Activated naive CD8-positive, alpha-beta T cell treated with anti-CD3 and anti-CD28 coated beads for 36 hours (primary cell): ENCODE measurements at regions not wholly inside any gene's neighbourhood (a gene's known extent, or its start where the extent isn't known, plus 50 kb on each side); places are given as distances from the start of the nearest gene placed in this dataset.

ENCODE experiments used
- DNase-seq: peaks from one replicate; pipeline ENCODE4 v3.0.0; 2021
- H3K27ac Mint-ChIP-seq: one replicate; pipeline ENCODE4 v1.8.0; 2022; ENCODE audit warnings: mild to moderate bottlenecking, moderate library complexity, mixed read lengths
- H3K27me3 Mint-ChIP-seq: one replicate; pipeline ENCODE4 v1.8.0; 2022; ENCODE audit warnings: mild to moderate bottlenecking, mixed read lengths
- H3K36me3 Mint-ChIP-seq: one replicate; pipeline ENCODE4 v1.8.0; 2021; ENCODE audit warnings: mild to moderate bottlenecking, mixed read lengths
- H3K4me1 Mint-ChIP-seq: one replicate; pipeline ENCODE4 v1.8.0; 2021; ENCODE audit warnings: mixed read lengths
- H3K4me3 Mint-ChIP-seq: one replicate; pipeline ENCODE4 v1.8.0; 2022; ENCODE audit warnings: mild to moderate bottlenecking, moderate library complexity, mixed read lengths
- H3K9me3 Mint-ChIP-seq: one replicate; pipeline ENCODE4 v1.8.0; 2022; ENCODE audit warnings: mixed read lengths

- peaks cover 1% of the 10 kb centered on the region for H3K9me3 Mint-ChIP-seq
- DNase-seq = no peak
- peaks cover 4% of the 10 kb centered on the region for H3K27me3 Mint-ChIP-seq
- no peak overlapping the region for H3K4me3 Mint-ChIP-seq
- no peak overlapping the region for H3K27ac Mint-ChIP-seq
- no peaks in the 10 kb centered on the region for H3K36me3 Mint-ChIP-seq
- no peaks in the 10 kb centered on the region for H3K4me1 Mint-ChIP-seq
Measured at GRCh38 chr11:109147726-109148125, 274.3 kb upstream of the C11orf87 start.

GRCh38 chr11:109148669-109149068 lies 273.3 kb upstream of the C11orf87 start:
- Mint-ChIP-seq H3K27ac (no peak overlapping the region), H3K36me3 (no peaks in the 10 kb centered on the region), H3K4me3 (no peak overlapping the region), H3K9me3 (peaks cover 2% of the 10 kb centered on the region), H3K4me1 (no peaks in the 10 kb centered on the region), H3K27me3 (peaks cover 5% of the 10 kb centered on the region)
- no peak for DNase-seq

- H3K9me3 Mint-ChIP-seq = peaks cover 3% of the 10 kb centered on the region
- no peaks in the 10 kb centered on the region for H3K36me3 Mint-ChIP-seq
- peaks cover 5% of the 10 kb centered on the region for H3K27me3 Mint-ChIP-seq
Measured at GRCh38 chr11:109150581-109150980, 271.4 kb upstream of the C11orf87 start.

GRCh38 chr11:109153836-109154235 lies 268.2 kb upstream of the C11orf87 start:
- H3K36me3 Mint-ChIP-seq = no peaks in the 10 kb centered on the region
- no peaks in the 10 kb centered on the region for H3K4me1 Mint-ChIP-seq
- H3K27me3 Mint-ChIP-seq = peaks cover 5% of the 10 kb centered on the region
- H3K4me3 Mint-ChIP-seq = no peak overlapping the region
- DNase-seq = no peak
- H3K9me3 Mint-ChIP-seq = peaks cover 9% of the 10 kb centered on the region
- no peak overlapping the region for H3K27ac Mint-ChIP-seq

More at GRCh38 chr11:109150581-109150980, 271.4 kb upstream of the C11orf87 start:
- H3K27ac Mint-ChIP-seq = no peak overlapping the region
- no peak overlapping the region for H3K4me3 Mint-ChIP-seq
- H3K4me1 Mint-ChIP-seq = no peaks in the 10 kb centered on the region
- no peak for DNase-seq

GRCh38 chr11:109155291-109155690 lies 266.7 kb upstream of the C11orf87 start:
- Mint-ChIP-seq H3K4me3 (no peak overlapping the region), H3K27me3 (peaks cover 5% of the 10 kb centered on the region), H3K36me3 (no peaks in the 10 kb centered on the region), H3K4me1 (no peaks in the 10 kb centered on the region), H3K27ac (no peak overlapping the region), H3K9me3 (peaks cover 11% of the 10 kb centered on the region)
- no peak for DNase-seq

- Mint-ChIP-seq H3K4me3 (no peak overlapping the region), H3K36me3 (no peaks in the 10 kb centered on the region), H3K27ac (no peak overlapping the region), H3K9me3 (peaks cover 3% of the 10 kb centered on the region), H3K27me3 (no peaks in the 10 kb centered on the region), H3K4me1 (no peaks in the 10 kb centered on the region)
- DNase-seq = no peak
Measured at GRCh38 chr11:109165035-109165434, 257.0 kb upstream of the C11orf87 start.

- Mint-ChIP-seq H3K27me3 (no peaks in the 10 kb centered on the region), H3K36me3 (no peaks in the 10 kb centered on the region), H3K9me3 (no peaks in the 10 kb centered on the region), H3K27ac (no peak overlapping the region), H3K4me3 (no peak overlapping the region), H3K4me1 (no peaks in the 10 kb centered on the region)
- DNase-seq = no peak
Measured at GRCh38 chr11:109166441-109166840, 255.5 kb upstream of the C11orf87 start.

GRCh38 chr11:109173504-109173903 lies 248.5 kb upstream of the C11orf87 start:
- no peak for DNase-seq
- H3K9me3 Mint-ChIP-seq = no peaks in the 10 kb centered on the region
- H3K27ac Mint-ChIP-seq = no peak overlapping the region

GRCh38 chr11:109184376-109184775 lies 237.6 kb upstream of the C11orf87 start:
- H3K4me3 Mint-ChIP-seq = no peak overlapping the region
- no peaks in the 10 kb centered on the region for H3K36me3 Mint-ChIP-seq
- no peak for DNase-seq
- H3K27me3 Mint-ChIP-seq = no peaks in the 10 kb centered on the region
- H3K4me1 Mint-ChIP-seq = no peaks in the 10 kb centered on the region
- H3K9me3 Mint-ChIP-seq = peaks cover 9% of the 10 kb centered on the region
- H3K27ac Mint-ChIP-seq = no peak overlapping the region

More at GRCh38 chr11:109173504-109173903, 248.5 kb upstream of the C11orf87 start:
- Mint-ChIP-seq H3K27me3 (no peaks in the 10 kb centered on the region), H3K4me1 (no peaks in the 10 kb centered on the region), H3K4me3 (no peak overlapping the region), H3K36me3 (no peaks in the 10 kb centered on the region)

- no peaks in the 10 kb centered on the region for H3K27me3 Mint-ChIP-seq
Measured at GRCh38 chr11:109192864-109193263, 229.1 kb upstream of the C11orf87 start.

GRCh38 chr11:109193880-109194279 lies 228.1 kb upstream of the C11orf87 start:
- no peaks in the 10 kb centered on the region for H3K36me3 Mint-ChIP-seq
- H3K4me3 Mint-ChIP-seq = no peak overlapping the region
- H3K9me3 Mint-ChIP-seq = peaks cover 18% of the 10 kb centered on the region
- no peak overlapping the region for H3K27ac Mint-ChIP-seq
- H3K4me1 Mint-ChIP-seq = no peaks in the 10 kb centered on the region
- H3K27me3 Mint-ChIP-seq = no peaks in the 10 kb centered on the region
- DNase-seq = no peak

More at GRCh38 chr11:109192864-109193263, 229.1 kb upstream of the C11orf87 start:
- Mint-ChIP-seq H3K27ac (no peak overlapping the region), H3K36me3 (no peaks in the 10 kb centered on the region), H3K4me1 (no peaks in the 10 kb centered on the region), H3K9me3 (peaks cover 18% of the 10 kb centered on the region), H3K4me3 (no peak overlapping the region)
- DNase-seq = no peak

GRCh38 chr11:109196016-109196415 lies 226.0 kb upstream of the C11orf87 start:
- no peak for DNase-seq
- H3K9me3 Mint-ChIP-seq = peaks cover 9% of the 10 kb centered on the region
- H3K36me3 Mint-ChIP-seq = no peaks in the 10 kb centered on the region
- no peaks in the 10 kb centered on the region for H3K27me3 Mint-ChIP-seq
- H3K4me1 Mint-ChIP-seq = no peaks in the 10 kb centered on the region
- no peak overlapping the region for H3K4me3 Mint-ChIP-seq
- H3K27ac Mint-ChIP-seq = no peak overlapping the region

- Mint-ChIP-seq H3K9me3 (no peaks in the 10 kb centered on the region), H3K27ac (no peak overlapping the region), H3K4me3 (no peak overlapping the region), H3K36me3 (no peaks in the 10 kb centered on the region), H3K27me3 (no peaks in the 10 kb centered on the region), H3K4me1 (no peaks in the 10 kb centered on the region)
- no peak for DNase-seq
Measured at GRCh38 chr11:109197656-109198055, 224.3 kb upstream of the C11orf87 start.

GRCh38 chr11:109203176-109203575 lies 218.8 kb upstream of the C11orf87 start:
- Mint-ChIP-seq H3K4me3 (no peak overlapping the region), H3K4me1 (no peaks in the 10 kb centered on the region)

GRCh38 chr11:109205312-109205711 lies 216.7 kb upstream of the C11orf87 start:
- Mint-ChIP-seq H3K36me3 (no peaks in the 10 kb centered on the region), H3K27me3 (no peaks in the 10 kb centered on the region), H3K4me3 (no peak overlapping the region), H3K27ac (no peak overlapping the region), H3K4me1 (no peaks in the 10 kb centered on the region), H3K9me3 (peaks cover 5% of the 10 kb centered on the region)
- DNase-seq = no peak

More at GRCh38 chr11:109203176-109203575, 218.8 kb upstream of the C11orf87 start:
- Mint-ChIP-seq H3K36me3 (no peaks in the 10 kb centered on the region), H3K27ac (no peak overlapping the region), H3K9me3 (peaks cover 5% of the 10 kb centered on the region), H3K27me3 (no peaks in the 10 kb centered on the region)
- DNase-seq = no peak

- Mint-ChIP-seq H3K4me1 (no peaks in the 10 kb centered on the region), H3K27me3 (no peaks in the 10 kb centered on the region), H3K4me3 (no peak overlapping the region), H3K9me3 (peaks cover 5% of the 10 kb centered on the region), H3K27ac (no peak overlapping the region), H3K36me3 (no peaks in the 10 kb centered on the region)
- DNase-seq = no peak
Measured at GRCh38 chr11:109208121-109208520, 213.9 kb upstream of the C11orf87 start.

- Mint-ChIP-seq H3K4me3 (no peak overlapping the region), H3K9me3 (peaks cover 5% of the 10 kb centered on the region), H3K27me3 (no peaks in the 10 kb centered on the region), H3K36me3 (no peaks in the 10 kb centered on the region), H3K27ac (no peak overlapping the region), H3K4me1 (no peaks in the 10 kb centered on the region)
- DNase-seq = no peak
Measured at GRCh38 chr11:109209572-109209971, 212.4 kb upstream of the C11orf87 start.
